CD4-positive, alpha-beta T cell treated with Interleukin-15 for 4 hours (primary cell): ENCODE measurements at regions not wholly inside any gene's neighbourhood (a gene's known extent, or its start where the extent isn't known, plus 50 kb on each side); places are given as distances from the start of the nearest gene placed in this dataset.

ENCODE experiments used
- DNase-seq: peaks from one replicate; pipeline ENCODE4 v3.0.0-alpha.2; 2020; ENCODE audit warnings: low spot score

DNA sequence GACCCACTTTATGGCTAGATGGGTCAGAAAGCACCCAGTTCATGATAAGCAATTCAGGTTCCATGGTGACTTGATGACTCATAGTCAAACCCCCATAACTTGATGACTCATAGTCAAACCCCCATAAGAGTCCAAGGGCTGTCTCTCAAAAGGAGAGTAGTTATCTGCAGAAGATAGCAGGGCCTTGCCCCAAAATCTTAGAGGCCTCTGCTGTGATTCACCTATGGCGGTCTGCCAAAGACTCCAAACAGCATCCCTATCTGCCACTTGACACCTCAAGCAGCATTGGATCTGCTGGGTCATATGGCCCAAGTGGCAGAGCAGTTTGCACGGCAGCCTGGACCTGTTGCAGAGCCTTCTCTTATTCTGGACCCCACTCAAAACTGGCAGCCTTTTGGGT, 395.2 kb upstream of the KIF2A start:
- DNase-seq, result no peak

DNA sequence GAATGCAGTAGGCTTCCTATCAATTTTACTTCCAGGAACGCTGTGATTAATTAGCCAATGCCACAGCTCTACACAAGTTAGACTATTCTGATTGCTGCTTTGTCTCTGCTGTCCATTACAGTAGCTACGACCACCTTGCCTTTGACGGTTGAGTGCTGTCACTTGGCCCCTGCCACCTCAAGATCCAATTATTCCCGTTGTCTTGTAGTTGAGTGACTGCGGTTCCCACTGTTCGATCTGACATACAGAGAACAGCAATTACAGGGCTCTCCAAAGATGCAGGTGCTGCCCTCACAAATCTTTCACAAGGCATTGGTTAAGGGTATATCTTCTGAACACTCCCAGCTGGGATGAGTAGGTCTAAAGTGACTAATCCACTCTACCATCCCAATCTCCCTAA, 393.4 kb upstream of the KIF2A start:
- no peak for DNase-seq

DNA sequence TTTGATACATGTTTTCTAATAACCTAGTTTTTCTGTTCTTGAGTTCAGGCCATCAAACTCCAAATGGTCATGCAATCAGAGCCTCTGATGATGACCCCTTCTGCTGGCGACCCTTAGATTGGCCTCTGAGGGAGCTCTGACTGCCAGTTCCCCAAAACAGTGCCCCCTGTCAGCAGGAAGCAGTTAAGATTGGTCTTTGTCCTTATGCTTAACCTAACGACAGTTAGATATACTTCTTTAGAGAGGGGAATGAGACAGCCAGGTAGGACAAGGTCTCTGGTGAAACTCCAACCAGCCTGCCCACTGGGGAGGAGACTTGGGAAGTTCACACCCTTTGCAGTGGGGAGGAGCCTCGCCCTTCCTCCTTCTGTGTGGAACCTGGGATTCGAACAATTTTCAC, 390.4 kb upstream of the KIF2A start:
- DNase-seq, result no peak

DNA sequence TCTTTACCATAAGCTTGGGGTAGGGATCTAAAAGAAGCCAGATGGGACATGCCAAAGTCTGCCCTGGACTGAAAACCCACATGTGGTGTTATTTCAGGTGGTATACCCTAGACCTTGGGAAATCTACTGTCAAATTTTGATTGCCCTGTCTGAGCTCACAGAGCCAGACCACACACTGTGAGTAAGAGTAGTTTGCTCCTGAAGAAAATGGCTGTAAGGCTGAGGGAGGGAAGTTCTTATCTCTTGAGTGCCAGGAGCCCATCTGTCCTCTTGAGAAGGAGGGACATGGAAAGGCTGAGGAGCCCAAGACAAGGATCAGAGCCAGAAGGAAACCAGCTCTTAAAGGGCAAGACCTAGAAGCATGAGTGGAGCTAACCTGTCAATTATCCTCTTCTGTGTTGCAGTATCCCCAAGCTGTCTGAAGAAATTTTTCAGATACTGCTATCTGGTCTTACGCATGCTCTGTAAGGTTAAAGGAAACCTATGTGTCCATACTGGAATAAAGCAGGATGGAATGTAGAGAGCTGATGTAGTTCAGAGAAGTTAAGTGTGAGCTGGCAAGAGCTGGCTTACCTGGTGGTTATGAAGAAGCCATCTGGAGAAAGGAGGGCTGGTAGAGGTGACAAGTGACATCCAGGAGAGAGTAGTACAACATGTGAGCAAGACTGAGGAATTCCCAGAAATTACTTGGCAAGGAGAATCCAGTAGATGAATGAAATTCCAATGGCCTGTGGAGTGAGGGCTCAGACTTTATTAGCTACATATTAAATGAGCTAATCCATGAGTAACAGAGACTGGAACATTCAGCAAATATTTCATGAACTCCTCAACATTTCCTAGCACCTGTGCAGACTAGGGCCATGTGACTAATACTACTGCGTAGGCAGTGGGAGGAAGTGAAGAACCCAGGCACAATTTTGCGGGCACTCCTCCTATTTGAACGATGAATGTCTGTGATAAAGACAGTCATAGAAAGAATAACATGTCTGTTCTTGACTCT, 389.1 kb upstream of the KIF2A start:
- DNase-seq, result no peak

DNA sequence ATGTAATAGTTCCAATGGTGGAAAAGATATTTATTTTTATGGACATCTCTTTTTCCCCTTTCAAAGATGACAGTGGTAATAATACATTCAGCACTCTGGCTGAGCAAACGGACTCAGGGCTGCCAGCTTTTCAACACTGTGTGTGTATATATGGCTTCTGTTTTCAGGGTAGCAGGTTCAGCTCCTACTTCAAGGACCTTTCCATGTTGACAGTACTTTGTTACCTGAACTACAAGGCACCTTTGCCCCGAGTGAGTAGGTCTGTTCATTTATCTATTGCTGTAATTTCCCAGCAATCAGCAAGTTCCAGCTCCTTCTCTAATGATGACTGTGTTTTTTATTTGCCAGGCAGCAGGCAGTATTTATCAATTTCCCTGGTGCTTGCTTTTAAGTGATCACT, 387.4 kb upstream of the KIF2A start:
- no peak for DNase-seq

GRCh38 chr5:61919920-61920319, 386.1 kb upstream of the KIF2A start:
- no peak for DNase-seq

DNA sequence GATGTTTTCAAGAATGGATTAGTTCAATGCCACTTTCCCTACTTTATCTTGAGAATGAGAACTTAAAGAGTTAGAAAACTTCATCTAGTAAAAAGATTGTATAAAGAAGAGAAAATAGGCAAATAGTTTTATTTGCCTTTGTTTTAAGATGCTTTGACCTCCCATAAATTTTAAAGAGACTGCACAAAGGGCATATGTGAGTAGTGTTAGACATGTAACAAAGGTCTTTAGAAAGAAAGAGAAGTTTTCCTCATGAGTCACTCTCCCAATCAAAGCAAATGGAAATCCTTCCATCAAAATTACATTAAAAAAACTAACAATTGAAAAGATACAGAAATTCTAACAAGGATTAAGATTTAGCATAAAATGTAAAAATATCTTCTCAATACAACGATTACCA, 381.8 kb upstream of the KIF2A start:
- no peak for DNase-seq

GRCh38 chr5:61926911-61927310, 379.1 kb upstream of the KIF2A start:
- DNase-seq, result no peak

GRCh38 chr5:61931236-61931635, 374.8 kb upstream of the KIF2A start:
- DNase-seq, result no peak

DNA sequence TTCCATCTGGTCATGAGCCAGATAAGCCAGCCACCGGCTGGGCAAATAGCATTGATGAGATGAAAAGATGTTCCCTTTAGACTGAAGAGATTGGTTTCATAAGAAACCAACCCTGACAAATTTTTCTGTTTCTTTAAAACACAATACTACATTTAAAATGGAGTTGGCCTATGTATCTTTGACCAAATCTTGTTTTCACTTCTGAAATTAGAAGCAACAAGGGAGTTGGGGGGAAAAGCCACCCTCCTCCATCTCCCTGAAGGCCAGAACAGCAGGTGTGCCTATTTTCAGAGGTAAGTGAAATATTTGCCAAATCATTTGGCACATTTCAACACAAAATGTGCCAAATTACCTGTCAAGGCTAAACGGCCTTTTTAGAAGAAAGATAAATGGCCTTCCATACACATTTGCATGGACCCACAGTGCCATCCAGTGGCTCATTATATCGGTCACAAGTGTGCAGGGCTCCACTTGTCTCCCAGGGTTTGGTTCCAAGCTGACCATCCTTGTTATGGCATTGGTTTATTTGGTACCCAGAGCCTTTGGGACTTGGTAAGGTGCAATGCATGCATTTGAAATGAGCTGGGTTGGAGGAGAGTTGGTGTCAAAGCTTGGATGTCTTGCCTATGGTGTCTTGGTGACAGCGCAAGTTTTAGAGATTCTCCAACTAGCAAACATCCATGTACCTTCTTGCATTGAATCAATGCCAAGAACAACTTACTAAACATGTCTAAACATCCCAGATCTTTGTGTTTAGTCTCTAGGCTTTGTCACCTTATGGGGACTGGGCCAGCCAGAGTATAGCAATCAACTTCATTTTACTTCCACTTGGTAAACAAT, 372.0 kb upstream of the KIF2A start:
- no peak for DNase-seq

DNA sequence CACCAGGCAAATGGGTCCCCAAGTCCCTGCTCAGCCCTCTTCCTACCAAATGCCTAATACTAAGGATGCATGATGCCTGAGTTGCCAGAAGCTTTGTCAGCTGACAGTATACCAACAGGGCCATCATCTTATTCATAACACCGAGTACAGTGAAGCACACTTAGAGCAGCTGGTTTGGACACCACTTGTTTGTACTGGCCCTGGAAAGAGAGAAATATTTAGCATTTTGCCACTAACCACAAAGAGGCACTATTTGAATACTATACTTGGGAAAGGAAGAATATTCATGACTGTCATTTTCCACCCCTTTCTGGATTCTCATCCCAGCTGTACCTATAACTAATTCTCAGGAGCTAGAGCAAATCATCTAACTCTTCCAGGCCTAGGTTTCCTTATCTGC, 364.4 kb upstream of the KIF2A start:
- no peak for DNase-seq

GRCh38 chr5:61942462-61943049, 363.4 kb upstream of the KIF2A start:
- no peak for DNase-seq

DNA sequence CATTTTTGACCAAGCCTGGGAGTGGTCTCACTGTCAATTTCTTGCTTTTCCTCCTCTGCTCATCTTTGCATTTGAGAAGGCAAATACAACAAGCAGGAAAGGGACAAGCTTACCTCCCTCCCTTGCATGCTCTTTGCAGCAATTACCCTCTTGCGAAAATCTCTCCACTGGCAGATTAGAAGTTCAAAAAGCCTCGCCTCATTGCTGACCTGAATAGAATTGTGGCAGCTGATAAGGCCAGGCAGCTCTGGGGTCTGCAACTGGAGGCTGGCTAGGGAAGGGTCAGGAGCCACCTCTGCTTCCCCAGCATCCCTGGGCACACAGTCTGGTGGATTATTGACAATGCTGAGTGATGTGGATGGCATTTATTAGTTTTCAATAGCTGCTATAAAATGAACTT, 362.3 kb upstream of the KIF2A start:
- DNase-seq, result no peak

- DNase-seq, result no peak
Measured at GRCh38 chr5:61948151-61948550, 357.9 kb upstream of the KIF2A start.

GRCh38 chr5:61949054-61949678, 356.8 kb upstream of the KIF2A start:
- DNase-seq, result no peak

GRCh38 chr5:61949679-61950435, 356.1 kb upstream of the KIF2A start:
- DNase-seq, result no peak

DNA sequence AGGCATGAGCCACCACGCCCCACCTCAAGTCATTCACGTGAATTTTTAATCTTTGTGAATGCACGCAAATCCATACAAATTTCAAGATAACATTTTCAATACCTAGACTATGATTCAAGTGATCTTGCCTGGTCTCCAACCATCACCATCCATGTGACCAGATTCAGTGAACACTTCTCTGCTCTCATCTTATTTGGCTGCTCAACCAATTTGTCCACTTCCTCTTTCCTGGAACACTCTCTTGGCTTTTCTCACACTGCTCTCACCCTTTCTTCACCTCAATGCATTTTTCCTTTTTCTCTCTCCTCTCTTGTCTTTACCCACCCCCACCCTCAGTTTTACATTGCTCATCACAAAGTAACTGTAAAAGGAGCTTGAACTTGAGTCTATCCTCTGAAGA, 354.7 kb upstream of the KIF2A start:
- no peak for DNase-seq

DNA sequence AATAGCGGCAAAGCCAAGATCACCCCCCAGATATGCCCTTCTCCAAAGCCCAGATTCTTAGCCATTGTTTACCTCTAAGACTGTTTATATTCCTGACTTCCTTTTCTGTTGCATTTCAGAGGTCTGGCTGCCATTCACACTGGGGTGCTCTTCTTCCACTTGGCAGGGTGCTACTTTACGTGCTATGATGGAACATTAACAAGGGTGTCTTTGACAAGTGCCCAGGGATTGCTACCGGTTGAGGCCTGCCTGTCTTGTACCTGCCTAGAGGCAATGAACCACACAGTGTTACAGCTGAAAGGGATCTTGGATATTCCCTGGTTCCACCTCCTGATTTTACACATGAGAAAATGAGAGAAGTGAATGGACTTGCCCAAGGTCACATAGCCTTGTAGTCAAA, 352.1 kb upstream of the KIF2A start:
- no peak for DNase-seq

DNA sequence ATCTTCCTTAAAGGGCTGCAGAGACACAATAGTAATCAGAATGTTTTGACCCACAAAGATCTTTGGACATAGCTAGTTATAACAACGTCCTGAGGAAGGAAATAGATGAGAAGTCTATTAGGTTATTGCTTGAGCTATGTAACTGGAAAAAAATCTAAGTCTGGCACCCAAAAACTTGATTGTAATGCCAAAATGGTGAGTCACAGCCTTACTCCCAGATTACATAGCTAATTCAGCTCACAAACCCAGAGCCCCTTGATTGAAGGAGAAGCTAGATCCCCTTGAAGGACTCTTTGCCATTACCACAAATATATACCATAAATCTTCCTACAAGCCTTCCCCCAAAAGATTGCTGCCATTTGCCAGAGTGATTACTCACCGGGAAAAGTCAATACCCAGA, 341.8 kb upstream of the KIF2A start:
- no peak for DNase-seq

DNA sequence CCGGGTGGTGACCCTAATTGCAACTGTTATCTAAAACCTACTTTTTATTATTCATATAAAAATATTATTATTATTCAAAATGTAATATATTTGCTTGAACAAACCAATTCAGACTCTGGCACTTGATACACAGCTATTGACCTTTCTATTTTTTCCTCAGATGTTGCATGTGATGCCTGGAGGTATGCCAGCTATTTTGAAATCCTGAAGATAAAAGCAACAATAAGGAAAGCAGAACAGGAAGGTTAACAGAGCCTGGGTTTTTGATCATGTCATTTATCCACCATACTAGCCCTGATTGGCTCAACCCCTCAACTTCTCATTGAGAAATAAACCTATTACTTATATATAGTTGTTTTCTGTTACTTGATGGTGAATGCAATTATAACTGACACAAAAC, 340.9 kb upstream of the KIF2A start:
- no peak for DNase-seq

- DNase-seq, result no peak
Measured at GRCh38 chr5:61965490-61965889, 340.5 kb upstream of the KIF2A start.
